ENCODE measurements at regions not wholly inside any gene's neighbourhood (a gene's known extent, or its start where the extent isn't known, plus 50 kb on each side); places are given as distances from the start of the nearest gene placed in this dataset.

- no peak for TF ChIP-seq POLR2A (IDR thresholded peaks at IDR 0.05)
- TF ChIP-seq CTCF (IDR thresholded peaks at IDR 0.05) = no peak
- TF ChIP-seq EP300 (IDR thresholded peaks at IDR 0.05) = no peak
Measured at GRCh38 chr4:84324303-84325245, 174.5 kb downstream of the NKX6-1 start.
